MM.1S (cell line): ENCODE measurements at regions not wholly inside any gene's neighbourhood (a gene's known extent, or its start where the extent isn't known, plus 50 kb on each side); places are given as distances from the start of the nearest gene placed in this dataset.

Experiments
- CTCF ChIP-seq: fragments of 300-600 bp; sonication (generic); IDR thresholded peaks from 2 replicates; pipeline ENCODE4 v1.5.1; 2016; ENCODE audit warnings: antibody characterized with exemption, low read length, mixed read lengths
- EZH2 ChIP-seq: fragments of 300-600 bp; sonication (generic); optimal IDR thresholded peaks from 2 replicates; pipeline ENCODE3; 2017; ENCODE audit warnings: low read depth, mild to moderate bottlenecking, antibody characterized with exemption, low read length, mixed read lengths
- EZH2phosphoT487 ChIP-seq: fragments of 300-600 bp; sonication (generic); IDR thresholded peaks from 2 replicates; pipeline ENCODE4 v1.6.1; 2018; ENCODE audit warnings: antibody characterized with exemption, low read length

GRCh38 chr11:128195057-128195751, 392.2 kb downstream of the ETS1 start:
- no peak for TF ChIP-seq CTCF
- no peak for TF ChIP-seq EZH2
- TF ChIP-seq EZH2phosphoT487, result no peak
